ENCODE measurements at regions not wholly inside any gene's neighbourhood (a gene's known extent, or its start where the extent isn't known, plus 50 kb on each side); places are given as distances from the start of the nearest gene placed in this dataset.
"Not testable (repeated sequence)": the region's sequence is repeated elsewhere in the genome, so short reads cannot be mapped to it uniquely, and the experiment has no call there.

DNA sequence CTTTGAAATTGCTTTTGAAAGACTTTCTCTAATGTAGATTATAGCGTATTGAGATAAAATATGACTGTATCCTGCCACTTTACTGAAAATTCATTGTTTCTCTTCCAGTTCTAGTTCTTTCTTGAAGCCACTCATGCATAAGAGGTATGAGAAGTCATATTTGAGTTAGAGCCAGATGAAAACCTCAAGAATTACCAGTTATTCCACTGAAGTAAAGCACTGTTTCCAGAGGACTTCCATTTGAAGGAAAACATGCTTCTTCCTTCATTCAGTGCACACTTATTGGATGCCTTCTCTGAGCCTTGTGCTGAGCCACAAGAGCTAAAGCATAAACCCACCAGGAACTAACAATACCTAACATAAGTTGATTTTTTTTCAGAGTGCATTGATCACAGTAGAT, 513.4 kb downstream of the ZNF385D start:
- no peak for DNase-seq

DNA sequence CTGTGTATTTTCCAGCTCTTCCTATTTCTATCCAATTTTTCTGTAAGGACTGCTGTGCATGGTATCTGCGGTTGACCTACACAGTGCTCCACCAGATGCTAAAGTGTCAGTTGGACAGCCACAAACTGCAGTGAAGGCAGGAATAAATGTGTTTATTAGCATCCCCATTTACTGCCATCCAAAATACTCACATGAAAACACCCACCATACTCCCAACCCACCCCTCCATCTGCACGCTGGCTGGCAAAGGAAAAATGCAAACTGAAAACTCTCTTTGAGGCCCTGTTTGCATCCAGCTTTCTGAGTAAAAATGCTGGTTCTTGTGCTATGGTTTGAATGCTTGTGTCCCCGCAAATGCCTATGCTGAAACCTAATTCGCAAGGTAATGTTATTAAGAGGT, 515.5 kb downstream of the ZNF385D start:
- no peak for DNase-seq

DNA sequence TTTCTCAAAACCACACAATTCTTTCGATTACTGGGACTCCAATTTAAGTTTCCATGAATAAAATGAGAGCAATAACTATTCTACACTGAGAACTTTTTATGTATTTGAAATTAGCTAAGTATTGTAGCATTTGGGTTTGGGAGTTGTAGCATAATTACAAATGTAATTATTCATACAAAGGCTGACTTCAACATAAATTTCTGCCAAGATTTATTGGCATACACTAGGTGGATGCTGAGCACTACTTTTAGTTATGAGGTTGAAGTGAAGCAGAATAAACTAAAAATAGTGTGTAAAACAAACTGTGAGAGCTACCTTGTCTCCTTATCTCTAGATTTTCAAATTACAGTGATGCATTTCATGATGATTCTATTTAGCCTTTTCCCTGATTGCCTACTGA, 516.1 kb downstream of the ZNF385D start:
- DNase-seq = no peak

DNA sequence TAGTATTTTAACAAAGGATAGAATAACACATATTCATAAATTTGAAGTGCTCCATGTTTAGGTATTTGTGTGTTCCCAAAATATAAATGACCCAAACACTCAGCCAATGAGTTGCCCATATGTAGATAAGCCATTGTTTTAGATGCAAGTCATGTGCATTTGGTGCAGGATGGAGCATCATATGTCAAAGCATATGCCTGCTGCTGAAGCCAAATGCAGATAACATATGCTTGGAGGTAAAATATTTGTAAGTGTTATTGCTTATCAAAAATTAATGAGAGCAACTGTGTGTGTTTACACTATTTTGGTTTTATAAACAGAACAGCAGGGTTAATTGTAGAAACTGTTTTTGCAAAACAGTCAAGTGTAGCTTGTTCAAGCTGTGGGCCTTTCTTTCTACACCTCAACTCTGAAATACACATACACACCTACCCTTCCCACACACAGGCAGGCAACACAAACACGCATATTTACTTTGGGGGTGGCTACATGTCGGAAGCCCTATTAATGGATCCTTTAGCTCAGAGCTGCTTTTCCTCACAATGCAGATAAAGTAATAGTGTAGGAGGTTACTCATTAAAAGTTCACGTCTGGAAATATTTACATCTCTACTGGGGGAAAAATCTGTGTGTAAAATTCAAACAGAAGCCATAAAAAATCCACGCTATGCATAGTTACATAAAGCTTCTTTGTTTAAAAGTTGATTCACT, 521.4 kb downstream of the ZNF385D start:
- DNase-seq = no peak

DNA sequence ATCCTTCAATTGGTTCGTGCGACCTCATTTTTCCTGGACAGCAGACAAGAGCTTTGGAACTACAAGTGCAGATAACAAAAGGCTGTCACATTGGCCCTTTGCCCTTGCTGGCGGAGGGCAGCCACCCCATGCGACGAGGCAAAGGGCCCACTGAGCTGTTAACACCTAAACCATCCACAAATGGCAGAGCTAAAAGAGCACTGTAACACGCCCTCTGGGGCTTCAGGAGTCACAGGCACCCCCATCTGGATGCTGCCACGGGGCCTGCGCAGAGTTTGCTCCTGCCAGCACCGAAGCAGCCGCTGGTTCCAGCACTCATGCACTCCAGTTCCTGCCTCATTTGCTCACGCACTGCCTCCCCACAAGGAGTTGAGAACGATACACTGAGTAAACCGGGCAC, 524.9 kb downstream of the ZNF385D start:
- no peak for DNase-seq

DNA sequence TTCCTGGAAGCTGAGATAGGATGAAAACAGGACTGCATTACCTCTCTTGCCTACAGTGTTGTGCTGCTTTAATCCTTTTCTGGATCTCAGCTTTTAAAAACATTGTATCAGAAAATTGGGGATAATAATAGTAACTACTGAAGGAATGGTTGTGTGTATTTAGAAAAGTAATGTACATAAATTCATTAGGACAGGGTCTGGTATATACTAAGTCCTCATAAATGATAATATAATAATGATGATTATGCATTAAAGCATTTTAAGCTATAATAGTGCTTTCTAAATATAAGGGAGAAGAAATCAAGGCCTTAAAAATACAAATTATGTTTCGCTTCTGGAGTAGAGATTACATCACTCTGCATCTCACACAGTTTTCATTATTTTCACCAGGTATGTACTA, 530.1 kb downstream of the ZNF385D start:
- DNase-seq = no peak

DNA sequence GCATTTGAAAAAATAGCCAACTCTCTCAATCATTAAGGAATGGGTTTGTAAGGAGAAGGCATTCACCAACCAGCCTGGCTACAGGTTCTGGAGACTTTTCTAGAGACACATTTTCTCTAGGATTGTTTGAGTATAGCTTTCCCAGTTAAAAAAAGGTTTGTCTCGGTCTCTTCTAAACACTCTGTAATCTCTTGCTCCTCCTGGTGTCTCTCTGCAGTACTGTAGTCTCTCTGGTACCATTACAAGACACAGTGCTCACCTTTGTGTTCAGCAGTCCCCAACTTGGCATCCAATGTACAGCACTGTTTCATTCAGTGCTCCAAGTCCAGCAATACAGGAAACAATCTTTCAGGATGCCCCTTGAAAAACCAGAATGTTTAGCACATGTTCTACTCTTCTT, 534.4 kb downstream of the ZNF385D start:
- no peak for DNase-seq

DNA sequence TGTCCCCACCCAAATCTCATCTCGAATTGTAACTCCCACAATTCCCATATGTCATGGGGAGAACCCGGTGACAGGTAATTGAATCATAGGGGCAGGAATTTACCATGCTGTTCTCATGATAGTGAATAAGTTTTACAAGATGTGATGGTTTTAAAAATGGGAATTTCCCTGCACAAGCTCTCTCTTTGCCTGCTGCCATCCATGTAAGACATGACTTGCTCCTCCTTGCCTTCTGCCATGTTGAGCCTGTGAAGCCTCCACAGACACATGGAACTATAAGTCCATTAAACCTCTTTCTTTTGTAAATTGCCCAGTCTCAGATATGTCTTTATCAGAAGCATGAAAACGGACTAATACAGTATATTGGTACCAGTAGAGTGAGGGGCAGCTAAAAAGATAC, 546.9 kb downstream of the ZNF385D start:
- not testable (repeated sequence) for DNase-seq

DNA sequence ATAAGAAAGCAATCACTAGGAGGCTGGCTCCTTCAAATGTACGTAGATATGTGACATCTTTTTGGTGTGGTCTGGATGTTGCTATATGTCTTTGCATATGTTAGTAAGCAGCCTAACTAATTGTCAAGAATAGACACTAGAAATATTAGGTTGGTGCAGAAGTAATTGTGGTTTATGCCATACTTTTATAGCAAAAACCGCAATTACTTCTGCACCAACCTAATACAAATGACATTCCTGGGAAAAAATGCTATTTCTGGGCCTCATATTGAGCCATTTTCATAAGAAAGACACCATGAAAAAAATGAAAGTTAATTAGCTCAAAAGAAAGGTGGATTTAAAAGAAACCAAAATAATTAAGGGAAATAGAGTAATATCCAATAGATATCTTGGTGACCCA, 555.8 kb downstream of the ZNF385D start:
- no peak for DNase-seq

DNA sequence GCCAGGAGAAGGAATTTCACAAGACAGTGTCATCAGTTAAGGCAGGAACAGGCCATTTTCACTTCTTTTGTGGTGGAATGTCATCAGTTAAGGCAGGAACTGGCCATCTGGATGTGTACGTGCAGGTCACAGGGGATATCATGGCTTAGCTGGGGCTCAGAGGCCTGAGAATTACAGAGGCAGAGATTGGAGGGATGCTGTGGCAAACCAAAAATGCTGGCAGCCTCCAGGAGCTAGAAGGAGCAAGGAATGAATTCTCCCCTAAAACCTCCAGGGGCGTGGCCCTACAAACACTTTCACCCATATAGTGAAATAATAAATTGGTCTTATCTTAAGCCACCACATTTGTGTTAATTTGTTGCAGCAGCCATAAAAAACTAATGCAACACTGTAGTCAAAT, 557.0 kb downstream of the ZNF385D start:
- DNase-seq = not testable (repeated sequence)

DNA sequence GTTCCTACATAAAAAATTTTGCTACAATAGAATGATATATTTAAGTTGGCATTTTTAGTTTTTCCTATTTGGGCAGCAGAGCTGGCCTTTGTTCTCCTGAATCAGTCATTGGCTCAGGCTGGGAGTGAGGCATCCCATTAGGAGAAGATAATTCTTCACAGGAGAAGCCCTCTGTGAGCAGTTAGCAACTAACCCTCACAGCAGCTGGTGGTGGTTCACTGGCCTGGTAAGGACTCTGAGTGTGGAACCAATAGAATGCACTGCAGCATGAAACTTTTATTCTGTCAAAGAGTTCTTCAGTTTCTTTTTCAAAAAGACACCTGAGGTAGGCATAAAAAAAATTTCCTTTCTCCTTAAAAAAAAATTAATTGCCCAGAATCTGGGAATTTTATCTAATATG, 562.6 kb downstream of the ZNF385D start:
- no peak for DNase-seq

DNA sequence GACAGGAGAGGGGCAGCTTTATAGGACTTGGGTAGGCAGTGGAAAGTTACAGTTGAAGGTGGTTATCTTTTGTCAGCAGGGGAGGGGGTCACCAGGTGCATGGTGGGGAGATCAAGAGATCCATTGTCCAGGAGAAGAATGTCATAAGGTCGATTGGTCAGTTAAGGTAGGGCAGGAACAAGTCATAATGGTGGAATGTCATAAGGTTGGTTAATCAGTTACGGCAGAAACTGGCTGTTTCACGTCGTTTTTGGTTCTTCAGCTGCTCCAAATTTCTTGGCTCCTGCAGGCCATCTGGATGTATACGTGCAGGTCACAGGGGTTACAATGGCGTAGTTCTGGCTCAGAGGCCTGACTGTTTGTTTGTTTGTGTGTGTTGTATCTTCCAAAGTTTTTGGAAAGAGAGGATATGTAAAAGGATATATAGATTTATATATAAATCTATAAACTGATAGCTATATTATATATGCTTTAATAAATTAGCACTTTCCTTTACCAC, 565.1 kb downstream of the ZNF385D start:
- DNase-seq = no peak

DNA sequence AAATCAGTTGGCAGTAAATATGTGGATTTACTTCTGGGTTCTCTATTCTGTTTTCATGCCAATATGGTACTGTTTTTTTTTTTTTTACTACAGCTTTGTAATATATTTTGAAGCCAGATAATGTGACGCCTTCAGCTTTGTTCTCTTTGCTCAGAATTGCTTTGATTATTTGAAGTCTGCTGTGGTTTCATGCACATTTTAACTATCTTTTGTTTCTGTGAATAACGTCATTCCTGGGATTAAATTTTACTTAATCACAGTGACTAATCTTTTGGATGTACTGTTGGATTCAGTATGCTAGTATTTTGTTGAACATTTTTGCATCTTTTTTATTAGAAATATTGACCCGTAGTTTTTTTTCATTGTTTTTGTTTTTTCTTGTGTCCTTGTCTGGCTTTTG, 576.5 kb downstream of the ZNF385D start:
- DNase-seq = no peak

DNA sequence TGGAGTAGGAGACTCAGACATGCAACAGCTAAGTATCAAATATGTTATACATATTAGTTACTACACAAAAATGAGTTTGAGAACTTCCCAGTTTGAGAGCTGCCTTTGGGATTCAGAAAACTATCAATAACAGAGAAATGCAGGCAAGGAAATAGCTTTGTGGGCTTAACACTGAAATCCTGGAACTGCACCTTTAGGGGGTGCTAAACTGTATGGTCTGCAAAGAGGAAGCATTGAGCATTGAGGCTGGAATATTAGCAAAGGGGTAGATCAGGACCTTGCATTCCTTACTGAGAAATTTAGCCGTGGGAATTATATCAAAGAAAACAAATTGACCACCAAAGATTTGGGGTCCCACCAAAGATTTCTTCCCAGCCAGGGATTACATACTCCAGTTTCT, 580.0 kb downstream of the ZNF385D start:
- DNase-seq = no peak

DNA sequence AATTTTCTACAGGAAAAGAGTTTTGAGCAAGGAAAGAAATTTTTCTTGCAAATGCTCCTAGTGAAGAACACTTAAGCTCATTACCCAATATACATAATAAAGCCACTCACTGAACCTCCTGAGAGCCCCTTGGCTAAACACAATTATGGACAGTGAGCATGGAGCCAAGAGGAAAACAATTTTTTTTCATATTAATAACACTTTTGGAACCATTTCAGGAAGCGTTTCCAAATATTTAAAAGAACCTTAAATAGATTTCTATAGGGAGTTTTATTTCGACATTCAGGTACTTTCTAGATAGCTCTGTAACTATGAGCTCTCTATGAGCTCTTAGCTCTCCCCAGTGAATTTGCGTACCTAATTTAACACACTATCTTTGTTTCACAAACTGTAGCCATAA, 581.1 kb downstream of the ZNF385D start:
- no peak for DNase-seq

DNA sequence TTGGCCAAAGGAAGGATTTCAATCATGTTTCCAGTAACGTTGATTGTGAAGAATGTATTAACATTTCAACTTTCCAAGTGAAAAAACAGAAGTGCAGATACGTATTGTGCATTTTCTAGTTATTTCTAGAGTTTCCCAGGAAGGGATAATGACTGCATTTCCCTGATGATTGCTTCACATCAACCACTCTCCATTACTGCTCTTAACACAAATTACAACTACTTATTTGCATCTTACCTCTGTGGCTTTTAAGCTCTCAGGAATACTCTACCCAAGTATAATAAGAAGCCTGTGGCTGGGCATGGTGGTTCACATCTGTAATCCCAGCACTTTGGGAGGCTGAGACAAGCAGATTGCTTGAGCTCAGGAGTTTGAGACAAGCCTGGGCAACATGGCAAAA, 582.5 kb downstream of the ZNF385D start:
- no peak for DNase-seq

DNA sequence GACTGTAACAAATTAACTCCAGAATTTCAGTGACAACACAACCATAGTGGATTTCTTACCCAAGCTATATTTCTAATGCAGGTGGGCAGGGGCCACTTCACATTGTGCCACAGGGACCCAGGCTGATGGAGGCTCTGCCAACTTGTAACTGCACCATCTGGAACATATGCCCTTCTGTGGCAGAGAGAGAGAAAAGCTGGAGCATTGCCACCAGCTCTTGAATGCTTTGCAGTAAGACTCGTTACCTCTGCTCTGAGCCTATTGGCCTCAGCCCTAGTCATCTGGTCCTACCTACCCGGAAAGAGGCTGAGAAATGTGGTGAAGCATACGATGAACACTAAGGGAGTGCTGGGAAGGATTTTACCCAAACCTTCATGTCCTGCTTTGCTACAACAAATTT, 587.1 kb downstream of the ZNF385D start:
- DNase-seq = no peak

DNA sequence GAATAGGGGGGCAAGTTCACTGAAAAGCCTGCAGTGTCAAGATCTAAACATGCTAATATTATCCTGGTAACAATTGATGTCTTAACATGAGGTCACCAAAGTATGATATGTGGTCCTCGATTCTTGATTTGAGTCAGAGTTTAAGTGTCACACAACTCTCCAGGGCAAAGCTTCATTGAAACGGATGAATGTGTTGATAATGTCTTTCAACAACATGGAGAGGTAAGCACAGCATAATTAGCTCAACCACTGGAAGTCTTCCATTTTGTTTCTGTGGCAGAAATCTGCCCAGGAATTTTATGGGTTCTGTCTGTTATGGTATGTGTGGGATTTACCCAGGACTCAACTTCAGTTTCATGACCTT, 591.5 kb downstream of the ZNF385D start:
- DNase-seq = no peak

DNA sequence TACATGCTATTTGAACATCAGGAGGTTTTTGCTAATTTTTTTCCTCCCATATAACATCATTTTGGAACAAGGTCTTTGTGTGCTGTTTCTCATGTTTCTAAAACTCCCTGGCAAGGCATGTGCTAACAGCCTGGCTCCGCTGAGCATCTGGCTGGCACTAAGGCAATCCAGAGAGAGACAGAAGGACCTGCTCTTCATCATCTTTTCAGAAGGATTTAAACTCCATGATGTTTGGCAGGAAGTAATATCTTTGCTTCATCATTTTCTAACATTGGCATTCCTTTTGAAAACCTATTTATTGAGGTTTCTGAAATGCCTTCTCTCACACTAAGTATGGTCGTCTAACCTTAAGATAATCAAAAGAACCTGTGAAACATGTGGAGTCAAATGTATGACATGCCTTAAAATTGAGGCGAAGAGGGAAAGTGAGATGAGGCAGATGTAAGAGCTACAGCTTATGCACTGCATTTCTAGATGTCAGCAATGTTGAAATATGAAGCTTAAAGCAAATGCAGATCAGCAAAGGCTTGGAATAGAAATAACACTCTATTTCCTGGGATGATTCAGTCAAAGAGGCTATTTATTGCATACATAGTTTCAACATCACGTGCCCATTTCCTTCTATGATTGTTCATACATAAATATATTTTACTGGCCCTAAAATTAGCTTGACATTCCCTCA, 592.0 kb downstream of the ZNF385D start:
- DNase-seq = no peak

DNA sequence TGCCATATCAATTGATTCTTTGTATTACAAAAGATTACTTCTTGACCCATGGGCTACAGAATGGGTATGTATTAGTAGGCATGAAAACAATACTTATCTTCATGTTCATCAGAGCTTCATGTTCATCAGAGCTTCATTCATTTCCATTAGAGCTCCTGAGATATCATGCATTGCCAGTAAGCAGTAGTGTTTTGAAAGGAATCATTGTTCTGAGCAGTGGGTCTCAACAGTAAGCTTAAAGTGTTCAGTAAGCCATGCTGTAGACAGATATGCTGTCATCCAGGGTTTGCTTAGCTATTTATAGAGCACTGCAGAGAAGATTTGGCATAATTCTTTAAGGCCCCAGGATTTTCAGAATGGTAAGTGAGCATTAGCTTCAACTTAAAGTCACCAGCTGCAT, 596.1 kb downstream of the ZNF385D start:
- no peak for DNase-seq

DNA sequence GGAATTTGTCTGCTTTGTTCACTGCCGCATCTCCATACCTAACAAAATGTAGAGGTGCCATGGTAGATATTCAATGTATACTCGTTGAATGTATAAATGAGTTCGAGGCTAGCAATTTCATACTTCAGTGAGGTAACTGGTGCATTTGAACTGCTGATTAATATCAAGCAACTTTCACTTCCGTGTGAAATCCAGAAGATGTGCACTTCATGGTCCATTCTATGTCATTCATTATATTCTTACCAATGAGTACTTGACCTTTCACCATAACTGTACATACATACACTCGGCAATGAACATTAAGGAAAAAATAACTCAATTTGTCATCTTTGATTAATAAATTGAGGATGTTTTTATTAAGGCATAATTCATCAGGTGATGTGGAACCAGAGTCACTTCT, 598.5 kb downstream of the ZNF385D start:
- DNase-seq = no peak

DNA sequence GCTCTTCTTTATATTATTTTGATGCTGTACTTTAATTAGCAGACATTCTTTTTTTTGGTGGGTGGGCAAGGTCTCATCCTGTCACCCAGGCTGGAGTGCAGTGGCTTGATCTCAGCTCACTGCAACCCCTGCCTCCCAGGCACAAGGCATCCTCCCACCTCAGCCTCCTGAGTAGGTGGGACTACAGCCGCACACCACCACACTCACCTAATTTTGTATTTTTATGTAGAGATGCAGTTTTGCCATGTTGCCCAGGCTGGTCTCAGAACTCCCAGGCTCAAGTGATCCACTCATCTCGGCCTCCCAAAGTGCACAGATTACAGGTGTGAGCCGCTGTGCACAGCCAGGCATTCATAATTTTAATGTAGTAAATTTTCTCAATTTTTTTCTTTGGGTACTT, 608.1 kb downstream of the ZNF385D start:
- no peak for DNase-seq

DNA sequence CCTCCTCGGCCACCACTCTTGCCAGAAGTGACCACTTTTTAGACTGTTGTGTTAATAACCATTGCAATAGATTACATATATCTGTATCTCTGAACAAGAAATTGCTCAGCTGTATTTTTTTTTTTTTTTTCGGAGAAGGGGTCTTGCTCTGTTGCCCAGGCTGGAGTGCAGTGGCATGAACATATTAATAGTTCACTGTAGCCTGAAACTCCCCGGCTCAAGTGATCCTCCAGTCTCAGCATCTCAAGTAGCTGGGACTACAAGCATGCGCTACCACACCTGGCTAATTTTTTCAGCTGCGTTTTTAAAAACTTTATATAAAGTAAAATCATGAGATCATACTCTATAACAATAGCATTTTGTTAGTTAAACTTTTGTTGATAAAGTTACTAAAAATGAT, 609.0 kb downstream of the ZNF385D start:
- no peak for DNase-seq

DNA sequence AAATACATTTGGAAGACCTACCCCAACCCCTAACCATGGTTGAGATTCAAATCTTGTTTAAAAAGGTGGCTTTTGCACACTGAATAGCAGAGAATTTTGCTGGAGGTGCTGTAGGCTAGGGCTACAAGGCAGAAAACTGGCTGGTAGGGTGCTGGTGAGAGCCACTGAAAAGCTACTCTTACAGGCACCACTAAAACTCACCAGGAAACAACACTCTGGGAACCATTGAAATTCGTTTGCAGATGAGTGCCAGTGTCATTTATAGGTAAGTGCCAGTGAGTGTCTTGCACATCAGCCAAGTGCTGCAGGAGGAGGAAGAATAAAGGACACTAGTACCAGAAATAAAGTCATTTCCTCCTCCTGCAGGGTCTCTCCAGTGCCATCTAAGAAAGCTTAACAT, 610.2 kb downstream of the ZNF385D start:
- no peak for DNase-seq

DNA sequence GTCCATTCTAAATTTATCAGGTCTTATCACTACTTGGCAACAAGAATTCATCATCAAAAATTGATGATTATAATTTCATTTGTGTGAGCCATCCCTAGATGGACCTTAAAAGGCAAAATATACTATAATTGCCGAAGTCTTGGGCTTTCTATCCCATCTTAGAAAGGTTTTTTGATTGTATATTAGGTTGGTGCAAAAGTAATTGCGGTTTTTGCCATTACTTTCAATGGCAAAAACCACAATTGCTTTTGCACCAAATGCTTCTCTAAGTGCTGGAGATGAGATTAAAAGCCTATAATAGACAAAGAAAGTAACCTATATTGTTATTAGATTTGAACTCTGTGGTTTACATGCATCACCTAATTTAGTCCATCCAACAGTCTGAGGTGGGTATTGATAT, 612.9 kb downstream of the ZNF385D start:
- no peak for DNase-seq

All from NCI-H1092 (cell line).